ENCODE measurements at regions not wholly inside any gene's neighbourhood (a gene's known extent, or its start where the extent isn't known, plus 50 kb on each side); places are given as distances from the start of the nearest gene placed in this dataset.
"Not testable (repeated sequence)": the region's sequence is repeated elsewhere in the genome, so short reads cannot be mapped to it uniquely, and the experiment has no call there.

DNA sequence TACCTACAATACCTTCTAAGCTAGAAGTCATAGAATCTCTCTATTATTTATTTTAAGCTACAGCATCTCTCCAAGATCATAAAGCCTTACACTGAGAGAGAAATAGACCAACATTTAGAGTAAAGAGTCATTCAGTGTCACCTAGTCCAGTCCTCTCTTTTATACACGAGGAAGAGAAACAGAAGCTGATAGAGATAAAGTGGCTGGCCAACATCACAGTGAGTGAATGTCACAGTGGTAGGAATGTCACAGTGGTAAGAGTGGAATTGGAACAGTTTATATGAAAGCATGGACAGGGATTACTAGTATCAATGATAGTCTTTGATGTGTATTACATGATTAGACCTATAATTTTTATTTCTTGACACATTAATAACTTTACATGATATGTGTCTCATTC is 307.8 kb upstream of the NBPF12 start:
- not testable (repeated sequence) for H3K27me3 ChIP-seq (ENCODE audit: control insufficient read depth, insufficient read depth, low read length); H3K9ac ChIP-seq

DNA sequence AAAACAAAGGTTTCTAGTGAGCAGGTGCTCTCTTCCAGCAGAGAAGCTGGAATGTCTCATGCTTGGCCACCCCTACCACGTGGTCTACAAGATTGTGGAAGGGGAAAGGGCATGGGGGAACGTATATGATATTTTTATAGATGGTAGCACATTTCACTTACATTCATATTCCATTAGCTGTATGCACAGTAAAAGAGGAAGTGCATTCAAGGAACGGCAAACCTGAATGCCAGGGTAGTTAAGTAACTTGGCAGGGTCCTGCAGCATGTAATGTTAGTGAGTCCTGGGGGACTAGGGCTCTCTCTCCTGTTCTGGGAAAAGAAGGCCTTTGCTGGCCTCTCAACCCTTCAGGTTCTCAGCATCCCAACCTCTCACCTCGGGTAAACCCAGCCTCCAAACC is 319.5 kb upstream of the NBPF12 start:
- not testable (repeated sequence) for H2AFZ ChIP-seq; H3K36me3 ChIP-seq (ENCODE audit: control insufficient read depth, insufficient read depth, low read length); H3K79me2 ChIP-seq; H3K4me1 ChIP-seq; H3K4me2 ChIP-seq (ENCODE audit: low read length); H3K9me3 ChIP-seq (ENCODE audit: control insufficient read depth, low read length); H3K9ac ChIP-seq; H3K27me3 ChIP-seq (ENCODE audit: control insufficient read depth, insufficient read depth, low read length); H3K4me3 ChIP-seq (ENCODE audit: low read depth, low read length); H3K27ac ChIP-seq

More for the DNA sequence above, 307.8 kb upstream of the NBPF12 start:
- not testable (repeated sequence) for H3K79me2 ChIP-seq; H3K4me3 ChIP-seq (ENCODE audit: low read depth, low read length); H3K36me3 ChIP-seq (ENCODE audit: control insufficient read depth, insufficient read depth, low read length); H3K4me1 ChIP-seq; H3K9me3 ChIP-seq (ENCODE audit: control insufficient read depth, low read length); H2AFZ ChIP-seq; H3K27ac ChIP-seq; H3K4me2 ChIP-seq (ENCODE audit: low read length)

DNA sequence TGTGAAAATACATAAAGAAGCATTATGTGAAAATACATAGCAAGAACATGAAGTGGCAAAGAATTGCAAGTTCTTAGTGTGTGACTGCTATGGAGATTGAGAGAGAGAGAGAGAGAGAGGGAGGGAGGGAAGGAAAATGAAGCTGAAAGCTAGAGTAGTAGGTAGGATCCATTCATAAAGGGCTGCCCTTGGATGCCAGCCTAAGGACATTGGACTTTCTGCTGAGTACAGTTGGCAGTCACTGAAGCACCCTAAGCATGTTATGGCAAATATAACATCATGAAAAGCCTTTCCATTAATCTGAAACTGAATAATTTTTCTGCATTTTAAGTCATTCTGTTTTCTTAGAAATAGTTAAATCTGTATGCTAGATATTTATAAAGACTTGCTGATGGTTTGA is 333.4 kb upstream of the NBPF12 start:
- not testable (repeated sequence) for H3K4me3 ChIP-seq (ENCODE audit: low read depth, low read length); H3K4me1 ChIP-seq; H3K4me2 ChIP-seq (ENCODE audit: low read length); H3K9ac ChIP-seq; H3K9me3 ChIP-seq (ENCODE audit: control insufficient read depth, low read length); H3K27ac ChIP-seq; H3K27me3 ChIP-seq (ENCODE audit: control insufficient read depth, insufficient read depth, low read length); H3K79me2 ChIP-seq; H3K36me3 ChIP-seq (ENCODE audit: control insufficient read depth, insufficient read depth, low read length); H2AFZ ChIP-seq

DNA sequence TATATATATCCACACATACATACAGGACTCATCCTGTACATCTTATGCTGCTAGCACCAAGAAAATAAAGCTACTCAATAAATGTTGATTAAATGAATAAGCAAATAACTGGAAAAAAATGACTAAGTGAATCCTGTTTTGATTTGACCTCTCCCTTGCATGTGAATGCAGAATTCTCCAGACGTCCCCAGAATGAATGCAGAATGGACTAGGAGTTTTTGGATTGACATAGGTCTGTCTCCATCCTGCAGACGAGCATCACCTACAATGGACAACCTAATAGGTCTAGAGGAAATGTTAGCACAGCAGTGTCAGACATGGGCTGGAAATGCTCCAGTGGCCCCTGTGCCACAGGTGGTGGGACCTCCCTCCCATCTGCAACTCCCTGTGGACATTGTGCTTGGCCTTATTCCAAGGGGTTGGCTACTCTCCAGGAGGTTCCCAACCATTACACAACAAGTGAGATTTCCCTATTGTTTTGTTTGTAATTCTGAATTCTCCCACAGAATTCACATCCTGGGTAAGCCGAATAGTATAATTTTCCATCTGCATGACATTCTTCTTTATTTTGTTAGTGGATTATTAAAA is 337.3 kb upstream of the NBPF12 start:
- H3K36me3 ChIP-seq (ENCODE audit: control insufficient read depth, insufficient read depth, low read length); H3K9me3 ChIP-seq (ENCODE audit: control insufficient read depth, low read length); H3K79me2 ChIP-seq; H3K9ac ChIP-seq; H2AFZ ChIP-seq; H3K4me3 ChIP-seq (ENCODE audit: low read depth, low read length); H3K27ac ChIP-seq; H3K4me1 ChIP-seq; H3K27me3 ChIP-seq (ENCODE audit: control insufficient read depth, insufficient read depth, low read length); H3K4me2 ChIP-seq (ENCODE audit: low read length): not testable (repeated sequence)

GRCh38 chr1:146599906-146600305 is 338.2 kb upstream of the NBPF12 start:
- not testable (repeated sequence) for H2AFZ ChIP-seq; H3K9me3 ChIP-seq (ENCODE audit: control insufficient read depth, low read length); H3K27ac ChIP-seq; H3K27me3 ChIP-seq (ENCODE audit: control insufficient read depth, insufficient read depth, low read length); H3K4me1 ChIP-seq; H3K4me2 ChIP-seq (ENCODE audit: low read length); H3K9ac ChIP-seq; H3K36me3 ChIP-seq (ENCODE audit: control insufficient read depth, insufficient read depth, low read length); H3K4me3 ChIP-seq (ENCODE audit: low read depth, low read length); H3K79me2 ChIP-seq

DNA sequence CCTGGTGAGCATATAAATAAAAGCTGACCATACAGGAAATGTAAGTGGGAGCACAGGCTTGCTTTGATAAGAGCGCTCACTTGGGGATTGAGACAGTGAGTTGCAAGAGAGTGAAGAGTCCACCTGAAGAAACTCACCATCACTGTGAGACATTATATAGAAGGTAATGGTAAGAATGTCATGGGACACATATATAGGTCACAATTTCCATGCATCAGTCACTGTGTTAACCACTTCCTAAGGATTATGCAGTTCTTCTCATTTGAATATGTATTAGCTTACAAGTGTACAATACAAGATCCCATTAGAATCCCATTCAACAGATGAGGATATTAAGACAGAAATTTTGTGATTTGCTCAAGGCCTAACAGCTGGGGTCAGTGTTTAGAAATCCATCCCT is 352.4 kb upstream of the NOTCH2NLA start:
- H3K27me3 ChIP-seq (ENCODE audit: control insufficient read depth, insufficient read depth, low read length); H3K4me3 ChIP-seq (ENCODE audit: low read depth, low read length); H3K27ac ChIP-seq; H3K79me2 ChIP-seq; H3K9me3 ChIP-seq (ENCODE audit: control insufficient read depth, low read length); H3K36me3 ChIP-seq (ENCODE audit: control insufficient read depth, insufficient read depth, low read length); H3K9ac ChIP-seq; H2AFZ ChIP-seq; H3K4me2 ChIP-seq (ENCODE audit: low read length); H3K4me1 ChIP-seq: not testable (repeated sequence)

DNA sequence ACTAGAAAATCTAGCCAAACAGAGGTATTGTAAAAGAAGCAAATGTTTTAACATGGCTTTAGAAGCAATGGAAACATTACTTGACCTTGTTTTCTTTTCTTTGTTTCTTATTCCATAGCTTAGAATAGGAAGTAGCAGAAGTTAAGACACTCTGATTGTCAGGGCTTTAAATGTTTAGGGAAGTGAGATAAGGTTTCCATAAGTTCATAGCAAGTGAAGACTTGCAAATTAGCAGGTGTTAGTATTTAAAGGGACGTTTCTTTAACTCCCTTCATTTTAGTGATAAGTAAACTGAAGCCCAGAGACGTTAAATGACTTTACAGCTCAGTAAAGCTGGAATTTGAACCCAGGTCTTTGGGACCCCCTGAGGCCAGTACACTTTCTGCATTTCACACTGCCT is 338.7 kb upstream of the NOTCH2NLA start:
- H3K27me3 ChIP-seq (ENCODE audit: control insufficient read depth, insufficient read depth, low read length); H3K27ac ChIP-seq; H3K9ac ChIP-seq; H2AFZ ChIP-seq; H3K9me3 ChIP-seq (ENCODE audit: control insufficient read depth, low read length); H3K79me2 ChIP-seq; H3K4me1 ChIP-seq; H3K4me2 ChIP-seq (ENCODE audit: low read length); H3K4me3 ChIP-seq (ENCODE audit: low read depth, low read length); H3K36me3 ChIP-seq (ENCODE audit: control insufficient read depth, insufficient read depth, low read length): not testable (repeated sequence)

DNA sequence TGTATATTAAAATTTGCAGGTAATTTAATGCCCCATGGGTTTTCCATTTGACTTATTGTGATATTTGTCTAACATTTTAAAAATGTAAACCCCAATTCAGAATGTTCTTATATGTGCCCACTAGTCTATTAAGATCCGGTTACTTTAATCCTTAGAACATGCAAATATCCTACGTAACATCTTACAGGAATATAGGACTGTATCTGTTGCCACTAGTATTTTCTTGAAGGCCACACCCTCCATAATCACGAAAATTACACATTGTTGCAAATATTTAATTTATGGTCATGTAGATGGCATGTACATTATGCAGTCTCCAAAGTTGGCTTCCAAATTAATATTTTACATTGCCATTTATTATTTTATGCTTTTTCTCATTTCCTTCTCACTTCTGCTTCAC is 329.2 kb upstream of the NOTCH2NLA start:
- H2AFZ ChIP-seq; H3K36me3 ChIP-seq (ENCODE audit: control insufficient read depth, insufficient read depth, low read length); H3K27me3 ChIP-seq (ENCODE audit: control insufficient read depth, insufficient read depth, low read length); H3K4me2 ChIP-seq (ENCODE audit: low read length); H3K27ac ChIP-seq; H3K4me1 ChIP-seq; H3K4me3 ChIP-seq (ENCODE audit: low read depth, low read length); H3K9ac ChIP-seq; H3K9me3 ChIP-seq (ENCODE audit: control insufficient read depth, low read length); H3K79me2 ChIP-seq: not testable (repeated sequence)

GRCh38 chr1:146556405-146556804 is 327.6 kb upstream of the NOTCH2NLA start:
- not testable (repeated sequence) for H3K27ac ChIP-seq; H3K36me3 ChIP-seq (ENCODE audit: control insufficient read depth, insufficient read depth, low read length); H3K4me3 ChIP-seq (ENCODE audit: low read depth, low read length)

GRCh38 chr1:146552414-146552813 is 323.6 kb upstream of the NOTCH2NLA start:
- not testable (repeated sequence) for H3K79me2 ChIP-seq; H3K27me3 ChIP-seq (ENCODE audit: control insufficient read depth, insufficient read depth, low read length); H3K4me3 ChIP-seq (ENCODE audit: low read depth, low read length); H3K4me2 ChIP-seq (ENCODE audit: low read length); H2AFZ ChIP-seq; H3K9ac ChIP-seq; H3K36me3 ChIP-seq (ENCODE audit: control insufficient read depth, insufficient read depth, low read length); H3K9me3 ChIP-seq (ENCODE audit: control insufficient read depth, low read length); H3K4me1 ChIP-seq; H3K27ac ChIP-seq

More at GRCh38 chr1:146556405-146556804, 327.6 kb upstream of the NOTCH2NLA start:
- not testable (repeated sequence) for H2AFZ ChIP-seq; H3K4me2 ChIP-seq (ENCODE audit: low read length); H3K27me3 ChIP-seq (ENCODE audit: control insufficient read depth, insufficient read depth, low read length); H3K9me3 ChIP-seq (ENCODE audit: control insufficient read depth, low read length); H3K79me2 ChIP-seq; H3K9ac ChIP-seq; H3K4me1 ChIP-seq

DNA sequence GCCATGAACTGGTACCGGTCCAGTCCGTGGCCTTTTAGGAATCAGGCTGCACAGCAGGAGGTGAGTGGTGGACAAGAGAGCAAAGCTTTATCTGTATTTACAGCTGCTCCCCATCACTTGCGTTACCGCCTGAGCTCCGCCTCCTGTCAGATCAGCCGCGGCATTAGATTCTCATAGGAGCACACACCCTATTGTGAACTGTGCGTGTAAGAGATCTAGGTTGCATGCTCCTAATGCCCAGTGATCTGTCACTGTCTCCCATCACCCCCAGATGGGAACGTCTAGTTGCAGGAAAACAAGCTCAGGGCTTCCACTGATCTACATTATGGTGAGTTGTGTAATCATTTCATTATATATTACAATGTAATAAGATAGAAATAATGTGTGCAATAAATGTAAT is 319.9 kb upstream of the NOTCH2NLA start:
- not testable (repeated sequence) for H3K79me2 ChIP-seq; H3K4me1 ChIP-seq; H3K9ac ChIP-seq; H2AFZ ChIP-seq; H3K27ac ChIP-seq; H3K27me3 ChIP-seq (ENCODE audit: control insufficient read depth, insufficient read depth, low read length); H3K4me2 ChIP-seq (ENCODE audit: low read length); H3K36me3 ChIP-seq (ENCODE audit: control insufficient read depth, insufficient read depth, low read length); H3K9me3 ChIP-seq (ENCODE audit: control insufficient read depth, low read length); H3K4me3 ChIP-seq (ENCODE audit: low read depth, low read length)

DNA sequence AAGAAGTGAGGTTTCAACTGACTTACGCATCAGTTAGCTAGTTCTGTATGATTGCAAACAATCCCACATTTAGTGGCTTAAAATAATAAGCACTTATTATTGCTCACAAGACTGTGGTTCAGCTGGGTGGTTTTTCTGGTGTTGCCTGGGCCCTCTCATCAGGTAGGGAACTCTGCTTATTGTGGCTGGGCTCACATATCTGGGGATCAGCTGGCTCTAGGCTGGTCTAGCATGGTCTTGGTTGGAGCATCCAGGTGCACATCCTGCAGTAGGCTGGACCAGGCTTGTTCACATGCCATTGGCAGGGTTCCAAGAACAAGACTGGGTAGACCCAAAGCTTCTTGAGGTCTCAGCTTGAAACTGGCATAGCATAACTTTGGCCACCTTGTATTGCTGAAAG is 317.4 kb upstream of the NOTCH2NLA start:
- H3K27me3 ChIP-seq (ENCODE audit: control insufficient read depth, insufficient read depth, low read length); H3K9ac ChIP-seq; H3K4me3 ChIP-seq (ENCODE audit: low read depth, low read length); H3K79me2 ChIP-seq; H3K9me3 ChIP-seq (ENCODE audit: control insufficient read depth, low read length); H3K4me2 ChIP-seq (ENCODE audit: low read length); H2AFZ ChIP-seq; H3K36me3 ChIP-seq (ENCODE audit: control insufficient read depth, insufficient read depth, low read length); H3K27ac ChIP-seq; H3K4me1 ChIP-seq: not testable (repeated sequence)

Measured in parathyroid adenoma (tissue), 2 donors.